Tibial artery (tissue), 4 donors: ENCODE measurements at regions not wholly inside any gene's neighbourhood (a gene's known extent, or its start where the extent isn't known, plus 50 kb on each side); places are given as distances from the start of the nearest gene placed in this dataset.
A peak's percentile ranks its signal among the peaks of the same experiment; 100 is the strongest.

Source experiments
- DNase-seq, 2 donors: peaks; one replicate each; pipeline ENCODE4 v3.0.0-alpha.2; 2019
- H3K27ac ChIP-seq, 2 donors: fragments of 200-600 bp; sonication (generic) in 1 of 2; 1 replicate in 1 of 2; 2 replicates in 1 of 2; pipeline ENCODE4 v1.5.1; 2018 to 2019; ENCODE audit warnings: mild to moderate bottlenecking in 1 of 2
- H3K27me3 ChIP-seq, 2 donors: fragments of 200-600 bp; sonication (generic) in 1 of 2; one replicate each; pipeline versions ENCODE4 v1.5.1 to v1.6.0; 2016 to 2019
- H3K36me3 ChIP-seq, 3 donors: fragments of 200-600 bp; sonication (generic) in 2 of 3; one replicate each; pipeline ENCODE4 v1.5.1; 2016 to 2019; ENCODE audit warnings: mild to moderate bottlenecking in 2 of 3
- H3K4me1 ChIP-seq, 4 donors: fragments of 200-600 bp; sonication (generic) in 2 of 4; 1 replicate in 3 of 4; 2 replicates in 1 of 4; pipeline ENCODE4 v1.5.1; 2016 to 2019
- H3K4me3 ChIP-seq, 2 donors: fragments of 200-600 bp; sonication (generic) in 1 of 2; 1 replicate in 1 of 2; 2 replicates in 1 of 2; pipeline ENCODE4 v1.5.1; 2018 to 2019; ENCODE audit warnings: mild to moderate bottlenecking in 2 of 2
- H3K9me3 ChIP-seq, 3 donors: fragments of 200-600 bp; sonication (generic) in 1 of 3; one replicate each; pipeline ENCODE4 v1.5.1; 2016 to 2019
- intact Hi-C: fragments of 100-400 bp; cut with DNase I; formaldehyde crosslinking; loops from one replicate; pipeline ENCODE4 v1.15.0; 2023; ENCODE audit warnings: low total_unique reads
- TF ChIP-seq, protein P1 (sequence below), 2 experiments: fragments of 200-600 bp in 1 of 2; fragments of 450-650 bp in 1 of 2; IDR thresholded peaks; one replicate each; pipeline ENCODE4 v1.5.1; 2017 to 2019; ENCODE audit warnings: antibody characterized with exemption in 2 of 2, mild to moderate bottlenecking in 1 of 2, moderate library complexity in 1 of 2

DNA sequence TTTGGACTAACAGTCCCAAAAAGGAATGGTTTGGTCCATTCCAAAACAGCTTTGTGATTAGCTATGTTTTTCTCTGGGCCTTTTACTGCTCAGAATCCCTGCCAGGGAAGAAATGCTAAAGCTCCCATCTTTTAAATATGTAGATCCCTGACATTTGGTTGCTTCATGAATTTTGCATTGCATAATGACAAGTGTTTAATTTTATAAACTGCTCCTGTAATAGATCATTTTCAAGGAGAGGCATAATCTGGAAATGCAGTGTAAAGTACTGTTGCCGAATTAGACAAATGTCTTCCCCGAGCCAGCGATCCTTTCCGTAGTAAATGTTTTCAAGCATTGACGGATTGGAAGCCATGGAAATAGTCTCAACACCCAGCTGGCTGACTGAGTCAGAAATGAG lies 291.3 kb upstream of the PRKD1 start:
- Histone ChIP-seq H3K4me1 (peaks cover 0 to 45% (median 30%) of the 10 kb centered on the region in 4 donors), H3K9me3 (no peaks in the 10 kb centered on the region), H3K27ac (no peak overlapping the region), H3K4me3 (no peak overlapping the region), H3K36me3 (no peaks in the 10 kb centered on the region), H3K27me3 (no peaks in the 10 kb centered on the region)
- no peak for DNase-seq
- intact Hi-C loops, result loop anchor here (5.0 kb wide), 1 partner anchor 672 kb away; no protein-coding TSS in a partner anchor
- TF ChIP-seq, protein P1, sequence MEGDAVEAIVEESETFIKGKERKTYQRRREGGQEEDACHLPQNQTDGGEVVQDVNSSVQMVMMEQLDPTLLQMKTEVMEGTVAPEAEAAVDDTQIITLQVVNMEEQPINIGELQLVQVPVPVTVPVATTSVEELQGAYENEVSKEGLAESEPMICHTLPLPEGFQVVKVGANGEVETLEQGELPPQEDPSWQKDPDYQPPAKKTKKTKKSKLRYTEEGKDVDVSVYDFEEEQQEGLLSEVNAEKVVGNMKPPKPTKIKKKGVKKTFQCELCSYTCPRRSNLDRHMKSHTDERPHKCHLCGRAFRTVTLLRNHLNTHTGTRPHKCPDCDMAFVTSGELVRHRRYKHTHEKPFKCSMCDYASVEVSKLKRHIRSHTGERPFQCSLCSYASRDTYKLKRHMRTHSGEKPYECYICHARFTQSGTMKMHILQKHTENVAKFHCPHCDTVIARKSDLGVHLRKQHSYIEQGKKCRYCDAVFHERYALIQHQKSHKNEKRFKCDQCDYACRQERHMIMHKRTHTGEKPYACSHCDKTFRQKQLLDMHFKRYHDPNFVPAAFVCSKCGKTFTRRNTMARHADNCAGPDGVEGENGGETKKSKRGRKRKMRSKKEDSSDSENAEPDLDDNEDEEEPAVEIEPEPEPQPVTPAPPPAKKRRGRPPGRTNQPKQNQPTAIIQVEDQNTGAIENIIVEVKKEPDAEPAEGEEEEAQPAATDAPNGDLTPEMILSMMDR (IDR thresholded peaks at IDR 0.05), result no peak

DNA sequence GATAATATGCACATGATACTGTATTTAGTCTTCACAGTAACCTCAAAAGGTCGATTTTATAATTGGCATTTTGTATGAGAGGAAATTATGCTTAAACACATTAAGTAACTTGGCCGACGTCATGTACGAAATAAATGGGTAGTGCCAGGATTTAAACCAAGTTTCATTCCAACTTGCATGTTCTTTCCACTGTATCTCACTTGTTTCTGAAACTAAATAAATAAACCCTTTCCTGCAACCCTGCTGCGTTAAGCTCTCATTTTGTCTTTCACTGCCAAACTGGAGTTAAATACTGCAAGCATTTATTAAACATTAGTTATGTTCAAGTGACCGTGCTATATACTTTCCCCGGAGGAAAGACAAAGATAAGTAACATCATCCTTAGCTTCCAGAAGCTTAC lies 293.9 kb upstream of the PRKD1 start:
- Histone ChIP-seq H3K4me3 (no peak overlapping the region), H3K9me3 (no peaks in the 10 kb centered on the region), H3K27me3 (no peaks in the 10 kb centered on the region), H3K36me3 (no peaks in the 10 kb centered on the region), H3K27ac (peak overlapping the region; percentile 64 to 80), H3K4me1 (peaks cover 0 to 60% (median 43%) of the 10 kb centered on the region in 4 donors)
- DNase-seq, result no peak
- intact Hi-C loops, result no loop called here
- TF ChIP-seq, protein P1 (IDR thresholded peaks at IDR 0.05), result no peak

DNA sequence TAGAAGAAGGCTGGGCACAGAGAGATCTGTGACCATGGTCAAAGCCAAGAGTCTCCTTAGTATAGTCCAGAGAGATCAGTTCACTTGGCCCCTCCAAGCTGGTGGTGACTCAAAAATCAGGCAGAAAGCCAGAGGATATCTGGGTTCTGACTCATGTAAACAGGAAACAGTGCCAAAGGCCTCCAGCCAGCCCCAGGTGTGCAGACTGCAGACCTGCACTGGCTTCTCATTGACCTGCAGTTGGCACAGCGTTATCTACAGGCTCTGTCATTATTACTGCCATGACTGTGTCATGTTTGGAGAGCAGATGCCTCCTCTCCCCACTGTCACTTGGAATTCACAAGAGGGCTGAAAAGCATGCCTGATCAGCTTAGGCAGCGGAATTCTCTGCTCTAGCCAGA lies 295.7 kb upstream of the PRKD1 start:
- no peaks in the 10 kb centered on the region for H3K36me3 ChIP-seq
- TF ChIP-seq, protein P1 (IDR thresholded peaks at IDR 0.05), result no peak
- H3K27ac ChIP-seq, result peak overlapping the region; percentile 64 to 80
- intact Hi-C loops, result no loop called here
- no peak overlapping the region for H3K4me3 ChIP-seq
- DNase-seq, result peak; percentile 55 to 74
- H3K9me3 ChIP-seq, result no peaks in the 10 kb centered on the region
- H3K27me3 ChIP-seq, result no peaks in the 10 kb centered on the region
- peaks cover 0 to 74% (median 54%) of the 10 kb centered on the region in 4 donors for H3K4me1 ChIP-seq

DNA sequence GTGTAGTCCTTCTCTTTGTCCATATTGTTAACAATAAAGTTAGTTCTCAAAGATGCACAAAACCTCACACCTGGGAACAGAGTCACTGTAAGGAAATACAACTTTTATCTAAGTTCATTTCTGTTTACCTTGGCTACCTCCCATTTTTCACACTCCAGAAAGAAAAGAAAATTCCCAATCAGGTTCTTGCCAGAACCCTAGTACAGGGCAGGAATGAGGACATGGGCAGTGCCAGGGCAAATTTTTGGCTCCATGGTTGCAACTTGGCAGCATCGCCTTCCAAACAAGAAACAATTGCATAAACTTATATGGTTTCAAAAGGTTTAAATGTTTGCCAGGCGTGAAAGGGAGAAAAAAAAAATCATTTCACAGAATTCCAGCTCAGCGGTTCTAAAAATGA lies 296.3 kb upstream of the PRKD1 start:
- DNase-seq, result peak; percentile 32 to 83
- no peaks in the 10 kb centered on the region for H3K27me3 ChIP-seq
- H3K9me3 ChIP-seq, result no peaks in the 10 kb centered on the region
- peaks cover 0 to 76% (median 55%) of the 10 kb centered on the region in 4 donors for H3K4me1 ChIP-seq
- peak overlapping the region; percentile 64 to 80 for H3K27ac ChIP-seq
- intact Hi-C loops, result no loop called here
- H3K36me3 ChIP-seq, result no peaks in the 10 kb centered on the region
- no peak overlapping the region for H3K4me3 ChIP-seq
- TF ChIP-seq, protein P1 (IDR thresholded peaks at IDR 0.05), result no peak

DNA sequence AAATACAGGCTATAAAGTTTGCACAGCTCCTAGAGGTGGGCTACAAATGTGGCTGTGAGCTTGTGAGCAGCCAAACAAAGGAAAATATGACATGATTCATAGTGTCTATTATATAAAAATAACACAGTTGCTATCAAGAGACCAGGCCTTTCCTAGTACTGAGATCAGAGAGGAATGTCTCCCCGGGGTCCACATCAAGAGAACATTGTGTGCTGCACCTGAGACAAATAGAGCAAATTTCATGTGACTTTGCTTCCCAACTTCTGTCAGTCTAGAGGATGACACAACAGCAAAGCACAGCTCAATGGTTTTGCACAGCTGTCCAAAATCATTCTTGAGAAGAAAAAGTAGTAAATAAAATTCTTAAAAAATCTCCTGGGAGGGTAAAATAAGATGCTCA lies 297.5 kb upstream of the PRKD1 start:
- peak overlapping the region; percentile 64 to 80 for H3K27ac ChIP-seq
- H3K9me3 ChIP-seq, result no peaks in the 10 kb centered on the region
- intact Hi-C loops, result no loop called here
- H3K4me1 ChIP-seq, result peaks cover 0 to 73% (median 55%) of the 10 kb centered on the region in 4 donors
- peak in 1 of 2 donors; percentile 62 for DNase-seq
- no peaks in the 10 kb centered on the region for H3K36me3 ChIP-seq
- no peaks in the 10 kb centered on the region for H3K27me3 ChIP-seq
- TF ChIP-seq, protein P1 (IDR thresholded peaks at IDR 0.05), result no peak
- no peak overlapping the region for H3K4me3 ChIP-seq

DNA sequence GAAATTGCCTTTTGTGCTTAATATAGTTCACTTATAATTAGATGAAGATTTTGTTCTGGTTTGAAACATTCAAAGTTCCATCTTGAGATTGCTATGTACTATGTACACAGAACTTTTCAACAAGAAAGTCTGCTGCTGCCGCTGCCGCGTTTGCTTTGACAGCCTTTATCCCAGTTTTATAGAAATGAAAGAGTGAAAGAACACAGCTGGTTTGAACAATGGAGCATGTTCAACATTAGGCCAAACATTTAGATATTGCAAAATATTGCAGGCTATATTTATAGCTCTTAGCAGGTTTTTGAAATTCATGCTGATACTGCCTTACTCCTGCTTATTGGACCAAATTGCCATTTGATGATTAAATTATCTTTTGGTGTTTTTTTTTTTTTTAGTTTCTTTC lies 299.8 kb upstream of the PRKD1 start:
- H3K27ac ChIP-seq, result peak overlapping the region; percentile 49 to 56
- H3K4me1 ChIP-seq, result peaks cover 0 to 51% (median 37%) of the 10 kb centered on the region in 4 donors
- intact Hi-C loops, result no loop called here

More for the DNA sequence above, 299.8 kb upstream of the PRKD1 start:
- Histone ChIP-seq H3K9me3 (no peaks in the 10 kb centered on the region), H3K36me3 (no peaks in the 10 kb centered on the region), H3K27me3 (no peaks in the 10 kb centered on the region), H3K4me3 (no peak overlapping the region)
- TF ChIP-seq, protein P1 (IDR thresholded peaks at IDR 0.05), result no peak
- no peak for DNase-seq
